NCI-H128 (cell line): ENCODE measurements at regions not wholly inside any gene's neighbourhood (a gene's known extent, or its start where the extent isn't known, plus 50 kb on each side); places are given as distances from the start of the nearest gene placed in this dataset.

Experiments used
- DNase-seq: peaks from one replicate; lab custom pipeline; 2025; ENCODE audit not compliant: unreplicated experiment; lab: John Stamatoyannopoulos, UW

- no peak for DNase-seq
Observed at GRCh38 chr4:13133700-13134099, 350.4 kb downstream of the RAB28 start.

GRCh38 chr4:13130848-13131247, 353.3 kb downstream of the RAB28 start:
- DNase-seq, result no peak

GRCh38 chr4:13129095-13129494, 355.0 kb downstream of the RAB28 start:
- DNase-seq, result no peak

GRCh38 chr4:13126976-13127910, 356.9 kb downstream of the RAB28 start:
- DNase-seq, result no peak

GRCh38 chr4:13118633-13119032, 365.5 kb downstream of the RAB28 start:
- no peak for DNase-seq

- no peak for DNase-seq
Observed at GRCh38 chr4:13117185-13117584, 367.0 kb downstream of the RAB28 start.

GRCh38 chr4:13112030-13112429, 372.1 kb downstream of the RAB28 start:
- DNase-seq, result no peak

GRCh38 chr4:13109536-13109935, 374.6 kb downstream of the RAB28 start:
- DNase-seq, result no peak

- no peak for DNase-seq
Observed at GRCh38 chr4:13108096-13108495, 376.0 kb downstream of the RAB28 start.

- DNase-seq, result no peak
Observed at GRCh38 chr4:13103382-13104015, 380.6 kb downstream of the RAB28 start.

- no peak for DNase-seq
Observed at GRCh38 chr4:13102092-13102742, 381.9 kb downstream of the RAB28 start.

- no peak for DNase-seq
Observed at GRCh38 chr4:13097971-13098370, 386.2 kb downstream of the RAB28 start.

GRCh38 chr4:13095722-13096121, 388.4 kb downstream of the RAB28 start:
- DNase-seq, result no peak

GRCh38 chr4:13093170-13093569, 391.0 kb downstream of the RAB28 start:
- no peak for DNase-seq

- DNase-seq, result no peak
Observed at GRCh38 chr4:13092702-13093101, 391.4 kb downstream of the RAB28 start.

GRCh38 chr4:13089659-13089998, 394.5 kb downstream of the RAB28 start:
- no peak for DNase-seq

GRCh38 chr4:13088726-13089658, 395.1 kb downstream of the RAB28 start:
- no peak for DNase-seq

- DNase-seq, result no peak
Observed at GRCh38 chr4:13087041-13087440, 397.1 kb downstream of the RAB28 start.

GRCh38 chr4:13084210-13084609, 399.9 kb downstream of the RAB28 start:
- no peak for DNase-seq

GRCh38 chr4:13081830-13082229, 402.3 kb downstream of the RAB28 start:
- DNase-seq, result no peak

- DNase-seq, result no peak
Observed at GRCh38 chr4:13067077-13067476, 417.1 kb downstream of the RAB28 start.
